ENCODE measurements at regions not wholly inside any gene's neighbourhood (a gene's known extent, or its start where the extent isn't known, plus 50 kb on each side); places are given as distances from the start of the nearest gene placed in this dataset.

- DNase-seq = no peak
Measured at GRCh38 chr18:68323921-68324320, 391.0 kb downstream of the TMX3 start.

- DNase-seq = no peak
Measured at GRCh38 chr18:68316636-68317035, 398.3 kb downstream of the TMX3 start.

GRCh38 chr18:68314403-68314802, 400.5 kb downstream of the TMX3 start:
- DNase-seq = no peak

- DNase-seq = no peak
Measured at GRCh38 chr18:68301441-68301840, 413.5 kb downstream of the TMX3 start.

GRCh38 chr18:68299906-68300305, 415.0 kb downstream of the TMX3 start:
- no peak for DNase-seq

- no peak for DNase-seq
Measured at GRCh38 chr18:68298330-68298729, 416.6 kb downstream of the TMX3 start.

GRCh38 chr18:68288408-68288807, 426.5 kb downstream of the TMX3 start:
- DNase-seq = no peak

- DNase-seq = no peak
Measured at GRCh38 chr18:68284236-68284780, 430.6 kb downstream of the TMX3 start.

GRCh38 chr18:68283834-68284233, 431.1 kb downstream of the TMX3 start:
- no peak for DNase-seq

GRCh38 chr18:68282232-68282631, 432.7 kb downstream of the TMX3 start:
- no peak for DNase-seq

- DNase-seq = no peak
Measured at GRCh38 chr18:68275616-68276015, 439.3 kb downstream of the TMX3 start.

GRCh38 chr18:68270017-68270416, 444.9 kb downstream of the TMX3 start:
- no peak for DNase-seq

- no peak for DNase-seq
Measured at GRCh38 chr18:68267583-68267982, 447.3 kb downstream of the TMX3 start.

- no peak for DNase-seq
Measured at GRCh38 chr18:68263481-68263880, 451.4 kb downstream of the TMX3 start.

GRCh38 chr18:68262690-68263294, 452.1 kb downstream of the TMX3 start:
- no peak for DNase-seq

- no peak for DNase-seq
Measured at GRCh38 chr18:68256418-68257067, 458.4 kb downstream of the TMX3 start.

- no peak for DNase-seq
Measured at GRCh38 chr18:68244786-68245185, 470.1 kb downstream of the TMX3 start.

- no peak for DNase-seq
Measured at GRCh38 chr18:68241881-68242280, 473.0 kb downstream of the TMX3 start.

- DNase-seq = no peak
Measured at GRCh38 chr18:68234676-68235075, 480.2 kb downstream of the TMX3 start.

GRCh38 chr18:68234131-68234530, 480.8 kb downstream of the TMX3 start:
- no peak for DNase-seq

- no peak for DNase-seq
Measured at GRCh38 chr18:68233018-68233417, 481.9 kb downstream of the TMX3 start.

GRCh38 chr18:68229351-68229750, 485.6 kb downstream of the TMX3 start:
- DNase-seq = no peak

GRCh38 chr18:68221111-68221724, 493.7 kb downstream of the TMX3 start:
- no peak for DNase-seq

- no peak for DNase-seq
Measured at GRCh38 chr18:68220458-68220857, 494.4 kb downstream of the TMX3 start.

All from stimulated activated CD4-positive, alpha-beta T cell treated with anti-CD3 and anti-CD28 coated beads, Interleukin-1b, Interleukin-23, amount 100 ng/mL, for 48 hours (primary cell).